ENCODE measurements at regions not wholly inside any gene's neighbourhood (a gene's known extent, or its start where the extent isn't known, plus 50 kb on each side); places are given as distances from the start of the nearest gene placed in this dataset.

GRCh38 chr14:21884995-21885394 lies 211.4 kb upstream of the OR4E1 start:
- no peak for DNase-seq
- Histone ChIP-seq H3K9me3 (ENCODE audit: control insufficient read depth, insufficient read depth, low read length) (no peaks in the 10 kb centered on the region), H3K27me3 (ENCODE audit: control insufficient read depth, insufficient read depth, low read length) (no peaks in the 10 kb centered on the region), H2AFZ (replicated peaks; ENCODE audit: low read length, poor library complexity) (no peak overlapping the region), H2AK5ac (ENCODE audit: low read depth, low read length) (no peak overlapping the region), H4K8ac (ENCODE audit: low read depth in 2 of 2, low read length in 2 of 2) (no peak overlapping the region), H2AK9ac (replicated peaks; ENCODE audit: low read depth, low read length, poor library complexity) (no peak overlapping the region), H3K14ac (replicated peaks; ENCODE audit: low read depth, low read length) (no peak overlapping the region), H3K4me2 (ENCODE audit: low read depth, low read length) (no peak overlapping the region), H3K4me1 (ENCODE audit: control insufficient read depth, insufficient read depth, low read length) (no peaks in the 10 kb centered on the region), H3K36me3 (ENCODE audit: control insufficient read depth, insufficient read depth, low read length) (no peaks in the 10 kb centered on the region), H2BK120ac (ENCODE audit: low read depth, low read length) (no peak overlapping the region), H4K20me1 (ENCODE audit: insufficient read depth, low read length) (no peaks in the 10 kb centered on the region), H3K9ac (ENCODE audit: low read depth, low read length) (no peak overlapping the region), H3K23ac (ENCODE audit: low read depth, low read length) (no peak overlapping the region), H3K9me1 (ENCODE audit: insufficient read depth, low read length) (no peaks in the 10 kb centered on the region), H3K56ac (ENCODE audit: extremely low read depth, insufficient read depth, low read length) (no peak overlapping the region), H2BK15ac (ENCODE audit: low read depth, low read length) (no peak overlapping the region), H4K5ac (ENCODE audit: low read depth, low read length) (no peak overlapping the region), H3K4ac (ENCODE audit: low read depth, low read length) (no peak overlapping the region), H4K91ac (ENCODE audit: insufficient read depth, low read depth, low read length) (no peak overlapping the region), H3K18ac (ENCODE audit: low read depth, low read length) (no peak overlapping the region), H2BK20ac (ENCODE audit: low read depth, low read length) (no peak overlapping the region), H3K4me3 (ENCODE audit: insufficient read depth, low read depth, low read length) (no peak overlapping the region), H3K79me1 (ENCODE audit: low read depth in 1 of 2, low read length in 2 of 2) (no peaks in the 10 kb centered on the region), H2BK5ac (ENCODE audit: low read depth, low read length, poor library complexity, severe bottlenecking) (no peak overlapping the region), H3K27ac (ENCODE audit: insufficient read depth, low read length) (no peak overlapping the region)
- POLR2A ChIA-PET (ENCODE audit: unreplicated experiment): no interaction called here
- intact Hi-C loops (cut with micrococcal nuclease): no loop called here
- in situ Hi-C loops (cut with MboI; ENCODE audit: low sequenced_read_pairs): no loop called here
- no peak for TF ChIP-seq CTCF (conservative IDR thresholded peaks at IDR 0.05; ENCODE audit: low read depth, low read length)
- no peak for TF ChIP-seq POLR2A (IDR thresholded peaks at IDR 0.05; ENCODE audit: low read depth, low read length)
- TF ChIP-seq CHD1 (IDR thresholded peaks at IDR 0.05; ENCODE audit: low read depth, low read length): no peak
- TF ChIP-seq FOS (IDR thresholded peaks at IDR 0.05; ENCODE audit: low read depth, low read length): no peak
- dilution Hi-C loops (cut with HindIII; ENCODE audit: low sequenced_read_pairs, unreplicated experiment): no loop called here
- BruUV-seq (replicated peaks): no TSS peak
- CTCF ChIA-PET: no interaction called here
- ATAC-seq (ENCODE audit: low read depth): no peak

Data from IMR-90 (cell line).